HEK293 (cell line): ENCODE measurements at regions not wholly inside any gene's neighbourhood (a gene's known extent, or its start where the extent isn't known, plus 50 kb on each side); places are given as distances from the start of the nearest gene placed in this dataset.

Experiments used
- CTCF ChIA-PET: fragments of 350-600 bp; formaldehyde crosslinking; extraction: SDS; loops from one replicate; lab custom pipeline; 2021; ENCODE audit warnings: antibody characterized with exemption; lab: Yijun Ruan, JAX
- POLR2A ChIA-PET: fragments of 300-600 bp; formaldehyde crosslinking; extraction: SDS; loops from one replicate; lab custom pipeline; 2020; ENCODE audit warnings: antibody characterized with exemption, inconsistent platforms; lab: Yijun Ruan, JAX
- H3K27ac ChIP-seq: fragments of 200-500 bp; sonication (Bioruptor generic); 2 replicates; pipeline ENCODE4 v1.5.1; 2014; ENCODE audit warnings: low read depth, low read length, control low read depth, inconsistent platforms; ENCODE audit errors: extremely low read depth
- H3K36me3 ChIP-seq, 2 experiments: fragments of 200-500 bp in 1 of 2; sonication (Bioruptor generic) in 1 of 2; 1 replicate in 1 of 2; 2 replicates in 1 of 2; pipeline ENCODE4 v1.5.1; 2014 to 2017; ENCODE audit warnings: inconsistent platforms in 2 of 2, low read length in 2 of 2; ENCODE audit not compliant: control insufficient read depth in 2 of 2, insufficient read depth in 1 of 2
- H3K4me1 ChIP-seq: fragments of 200-500 bp; sonication (Bioruptor generic); 2 replicates; pipeline ENCODE4 v1.5.1; 2014; ENCODE audit warnings: mild to moderate bottlenecking, low read length, inconsistent platforms; ENCODE audit not compliant: control insufficient read depth, insufficient read depth
- H3K4me3 ChIP-seq: 2 replicates; pipeline ENCODE4 v1.5.1; 2011; ENCODE audit warnings: low read depth, mild to moderate bottlenecking, control low read depth, low read length, moderate library complexity
- H3K9me3 ChIP-seq: fragments of 200-500 bp; sonication (Bioruptor generic); 2 replicates; pipeline ENCODE4 v1.5.1; 2014; ENCODE audit warnings: low read depth, low read length, inconsistent platforms; ENCODE audit not compliant: control insufficient read depth, insufficient read depth
- ATF2 ChIP-seq: fragments of 450-650 bp; formaldehyde crosslinking; IDR thresholded peaks from 2 replicates; pipeline ENCODE4 v1.5.1; 2016; ENCODE audit warnings: missing biosample characterization, missing genetic modification characterization, low read depth
- MEIS1 ChIP-seq: sonication (generic); formaldehyde crosslinking; IDR thresholded peaks from 2 replicates; pipeline ENCODE4 v1.8.1; 2022; ENCODE audit warnings: missing genetic modification reagents, mild to moderate bottlenecking, borderline replicate concordance
- SP7 ChIP-seq: fragments of 450-650 bp; formaldehyde crosslinking; IDR thresholded peaks from 2 replicates; pipeline ENCODE4 v1.5.1; 2016; ENCODE audit warnings: missing biosample characterization, missing genetic modification characterization
- WT1 ChIP-seq: fragments of 450-650 bp; formaldehyde crosslinking; IDR thresholded peaks from 2 replicates; pipeline ENCODE4 v1.5.1; 2016; ENCODE audit warnings: missing biosample characterization, missing genetic modification characterization
- ZNF138 ChIP-seq: fragments of 450-650 bp; formaldehyde crosslinking; IDR thresholded peaks from 2 replicates; pipeline ENCODE4 v1.5.1; 2016; ENCODE audit warnings: missing biosample characterization, missing genetic modification characterization, borderline replicate concordance
- ZNF148 ChIP-seq: fragments of 450-650 bp; formaldehyde crosslinking; IDR thresholded peaks from 2 replicates; pipeline ENCODE4 v1.5.0; 2017; ENCODE audit warnings: missing biosample characterization, missing genetic modification characterization, borderline replicate concordance
- ZNF155 ChIP-seq: fragments of 450-650 bp; formaldehyde crosslinking; IDR thresholded peaks from 2 replicates; pipeline ENCODE4 v1.5.1; 2016; ENCODE audit warnings: missing biosample characterization, missing genetic modification characterization
- ZNF221 ChIP-seq: fragments of 450-650 bp; formaldehyde crosslinking; IDR thresholded peaks from 2 replicates; pipeline ENCODE4 v1.5.1; 2017; ENCODE audit warnings: missing biosample characterization, missing genetic modification characterization, borderline replicate concordance
- ZNF274 ChIP-seq, 2 experiments: fragments of 200-500 bp in 1 of 2; fragments of 450-650 bp in 1 of 2; sonication (Bioruptor generic) in 1 of 2; formaldehyde crosslinking in 1 of 2; IDR thresholded peaks; 2 replicates each; pipeline versions ENCODE4 v1.5.1 to v1.6.1; 2014 to 2016; ENCODE audit warnings: borderline replicate concordance in 1 of 2, inconsistent platforms in 1 of 2, low read length in 1 of 2, missing biosample characterization in 1 of 2, missing genetic modification characterization in 1 of 2
- ZNF335 ChIP-seq: fragments of 450-650 bp; formaldehyde crosslinking; conservative IDR thresholded peaks from 2 replicates; pipeline ENCODE4 v1.5.1; 2016; ENCODE audit warnings: missing biosample characterization, missing genetic modification characterization
- ZNF341 ChIP-seq: fragments of 450-650 bp; formaldehyde crosslinking; IDR thresholded peaks from 2 replicates; pipeline ENCODE4; 2016; ENCODE audit warnings: low read depth, missing biosample characterization, missing genetic modification characterization
- ZNF747 ChIP-seq: fragments of 450-650 bp; formaldehyde crosslinking; IDR thresholded peaks from 2 replicates; pipeline ENCODE4 v1.5.1; 2016; ENCODE audit warnings: missing biosample characterization, missing genetic modification characterization
- ZSCAN18 ChIP-seq: fragments of 450-650 bp; formaldehyde crosslinking; IDR thresholded peaks from 2 replicates; pipeline ENCODE4 v1.5.1; 2016; ENCODE audit warnings: missing biosample characterization, missing genetic modification characterization
- TF ChIP-seq, protein P1 (sequence below): fragments of 450-650 bp; formaldehyde crosslinking; IDR thresholded peaks from 2 replicates; pipeline ENCODE4 v1.5.1; 2017; ENCODE audit warnings: missing biosample characterization, missing genetic modification characterization
- TF ChIP-seq, protein P2 (sequence below): fragments of 450-650 bp; formaldehyde crosslinking; IDR thresholded peaks from 2 replicates; pipeline ENCODE4 v1.5.1; 2016; ENCODE audit warnings: missing biosample characterization, missing genetic modification characterization

DNA sequence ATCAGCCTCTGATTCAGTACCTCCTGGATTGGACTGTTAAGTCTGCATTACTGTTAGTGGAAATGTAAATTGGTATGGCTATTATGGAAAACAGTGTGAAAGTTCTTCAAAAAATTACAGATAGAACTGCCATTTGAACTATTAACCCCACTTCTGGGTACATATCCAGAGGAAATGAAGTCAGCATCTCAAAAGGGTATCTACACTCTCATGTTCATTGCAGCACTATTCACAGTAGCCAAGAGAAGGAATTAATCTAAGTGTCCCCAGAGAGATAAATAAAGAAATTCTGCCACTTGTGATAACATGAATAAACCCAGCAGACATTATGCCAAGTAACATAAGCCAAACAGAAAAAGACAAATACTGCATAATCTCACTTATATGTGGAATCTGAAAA lies 676.0 kb downstream of the PLA2G4A start (continued):
- TF ChIP-seq ZSCAN18, result no peak
- TF ChIP-seq ATF2, result no peak

GRCh38 chr1:187509091-187509490 lies 680.3 kb downstream of the PLA2G4A start:
- Histone ChIP-seq H3K27ac (no peak overlapping the region), H3K4me1 (no peaks in the 10 kb centered on the region), H3K9me3 (no peaks in the 10 kb centered on the region)
- TF ChIP-seq ZNF747 (no peak), ZNF138 (tag by site-specific recombination) (no peak), ZNF155 (no peak), ZNF148 (no peak)
- TF ChIP-seq, all 188 proteins: peak for 0
- POLR2A ChIA-PET, result no interaction called here
- Histone ChIP-seq H3K36me3 (no peaks in the 10 kb centered on the region), H3K4me3 (no peak overlapping the region)
- CTCF ChIA-PET, result no interaction called here

DNA sequence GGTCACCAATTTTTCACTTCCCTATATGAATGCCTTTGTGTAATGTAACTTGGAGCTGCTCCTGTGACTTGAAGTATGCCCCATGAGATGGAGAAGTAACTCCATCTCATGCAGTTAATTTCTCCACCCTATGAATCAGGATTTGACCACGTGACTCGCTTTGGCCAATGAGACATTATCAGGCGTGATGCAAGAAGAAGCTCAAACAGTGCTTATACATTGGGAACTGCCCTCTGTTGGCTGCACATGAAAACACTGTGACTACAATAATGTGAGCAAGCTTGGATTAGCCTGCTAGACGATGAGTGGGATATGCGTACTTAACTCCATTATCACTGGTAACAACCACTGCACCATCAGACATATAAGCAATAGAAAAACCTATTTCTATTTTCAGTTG lies 684.4 kb downstream of the PLA2G4A start:
- ChIA-PET POLR2A (no interaction called here), CTCF (no interaction called here)
- no peak overlapping the region for H3K27ac ChIP-seq
- H3K4me3 ChIP-seq, result no peak overlapping the region
- no peaks in the 10 kb centered on the region for H3K4me1 ChIP-seq
- TF ChIP-seq, protein P1, sequence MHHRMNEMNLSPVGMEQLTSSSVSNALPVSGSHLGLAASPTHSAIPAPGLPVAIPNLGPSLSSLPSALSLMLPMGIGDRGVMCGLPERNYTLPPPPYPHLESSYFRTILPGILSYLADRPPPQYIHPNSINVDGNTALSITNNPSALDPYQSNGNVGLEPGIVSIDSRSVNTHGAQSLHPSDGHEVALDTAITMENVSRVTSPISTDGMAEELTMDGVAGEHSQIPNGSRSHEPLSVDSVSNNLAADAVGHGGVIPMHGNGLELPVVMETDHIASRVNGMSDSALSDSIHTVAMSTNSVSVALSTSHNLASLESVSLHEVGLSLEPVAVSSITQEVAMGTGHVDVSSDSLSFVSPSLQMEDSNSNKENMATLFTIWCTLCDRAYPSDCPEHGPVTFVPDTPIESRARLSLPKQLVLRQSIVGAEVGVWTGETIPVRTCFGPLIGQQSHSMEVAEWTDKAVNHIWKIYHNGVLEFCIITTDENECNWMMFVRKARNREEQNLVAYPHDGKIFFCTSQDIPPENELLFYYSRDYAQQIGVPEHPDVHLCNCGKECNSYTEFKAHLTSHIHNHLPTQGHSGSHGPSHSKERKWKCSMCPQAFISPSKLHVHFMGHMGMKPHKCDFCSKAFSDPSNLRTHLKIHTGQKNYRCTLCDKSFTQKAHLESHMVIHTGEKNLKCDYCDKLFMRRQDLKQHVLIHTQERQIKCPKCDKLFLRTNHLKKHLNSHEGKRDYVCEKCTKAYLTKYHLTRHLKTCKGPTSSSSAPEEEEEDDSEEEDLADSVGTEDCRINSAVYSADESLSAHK (tag by site-specific recombination), result no peak
- no peak for TF ChIP-seq ZNF274 (IDR thresholded peaks at IDR 0.05; ENCODE audit: low read length)
- no peak for TF ChIP-seq ZNF274 (tag by site-specific recombination; IDR thresholded peaks at IDR 0.05; ENCODE audit: borderline replicate concordance)
- no peak for TF ChIP-seq ZNF335 (tag by site-specific recombination)
- TF ChIP-seq ZNF341 (tag by site-specific recombination), result no peak
- TF ChIP-seq WT1 (tag by site-specific recombination), result no peak
- TF ChIP-seq, protein P2, sequence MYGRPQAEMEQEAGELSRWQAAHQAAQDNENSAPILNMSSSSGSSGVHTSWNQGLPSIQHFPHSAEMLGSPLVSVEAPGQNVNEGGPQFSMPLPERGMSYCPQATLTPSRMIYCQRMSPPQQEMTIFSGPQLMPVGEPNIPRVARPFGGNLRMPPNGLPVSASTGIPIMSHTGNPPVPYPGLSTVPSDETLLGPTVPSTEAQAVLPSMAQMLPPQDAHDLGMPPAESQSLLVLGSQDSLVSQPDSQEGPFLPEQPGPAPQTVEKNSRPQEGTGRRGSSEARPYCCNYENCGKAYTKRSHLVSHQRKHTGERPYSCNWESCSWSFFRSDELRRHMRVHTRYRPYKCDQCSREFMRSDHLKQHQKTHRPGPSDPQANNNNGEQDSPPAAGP (tag by site-specific recombination), result no peak
- TF ChIP-seq SP7 (tag by site-specific recombination), result no peak
- no peak for TF ChIP-seq ZNF221 (tag by site-specific recombination)
- no peak for TF ChIP-seq MEIS1 (CRISPR knock-in tag)
- no peaks in the 10 kb centered on the region for H3K36me3 ChIP-seq
- H3K9me3 ChIP-seq, result no peaks in the 10 kb centered on the region
